SK-MEL-5 (cell line): ENCODE measurements at regions not wholly inside any gene's neighbourhood (a gene's known extent, or its start where the extent isn't known, plus 50 kb on each side); places are given as distances from the start of the nearest gene placed in this dataset.
"Not testable (repeated sequence)": the region's sequence is repeated elsewhere in the genome, so short reads cannot be mapped to it uniquely, and the experiment has no call there.

Source experiments
- DNase-seq: peaks from one replicate; pipeline ENCODE4 v3.0.0-alpha.2; 2016; ENCODE audit warnings: low read depth, low spot score
- in situ Hi-C: cut with HindIII; loops from 2 replicates; pipeline ENCODE4 v1.10.0; 2016; ENCODE audit warnings: low sequenced_read_pairs, high pct_unique_total_duplicates, low pct_unique_long_range_greater_than_20kb

DNA sequence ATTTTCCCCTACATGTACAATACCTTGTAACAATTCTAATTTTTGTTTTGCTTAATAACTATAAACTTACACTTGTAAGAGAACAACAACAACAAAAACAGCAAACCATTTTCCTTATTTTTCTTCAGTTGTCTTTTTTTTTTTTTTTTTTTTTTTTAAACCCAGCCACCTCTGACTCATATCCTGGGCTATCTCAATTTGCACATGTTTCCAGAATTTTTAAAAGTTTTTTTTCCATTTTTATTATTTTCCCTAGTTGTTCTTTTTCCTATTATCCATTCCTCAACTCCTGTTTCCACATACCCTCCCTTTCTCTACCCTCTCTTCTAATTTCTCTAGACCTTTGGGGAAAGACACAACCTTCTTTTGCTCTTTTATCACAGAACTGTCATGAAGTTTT, 112.5 kb downstream of the EFEMP1 start:
- in situ Hi-C loops = no loop called here
- DNase-seq = no peak

DNA sequence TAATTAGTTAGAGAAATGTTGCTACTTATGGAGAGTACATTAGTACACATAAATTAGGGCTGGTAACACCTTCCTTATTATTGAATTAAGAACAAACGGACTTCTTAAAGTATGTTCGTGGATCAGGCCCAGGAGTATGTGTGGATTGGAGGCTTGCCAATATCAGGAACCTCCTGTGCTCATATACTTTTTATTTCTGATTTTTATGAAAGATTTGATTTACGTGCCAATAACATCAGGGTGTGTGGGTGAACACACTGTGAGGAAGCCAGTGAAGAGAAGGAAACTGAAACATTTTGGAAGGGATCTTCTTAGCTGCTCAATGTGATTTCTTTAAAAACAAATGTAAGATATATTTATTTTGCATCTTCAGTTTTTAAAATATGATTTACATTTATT, 113.0 kb downstream of the EFEMP1 start:
- in situ Hi-C loops = no loop called here
- DNase-seq = no peak

DNA sequence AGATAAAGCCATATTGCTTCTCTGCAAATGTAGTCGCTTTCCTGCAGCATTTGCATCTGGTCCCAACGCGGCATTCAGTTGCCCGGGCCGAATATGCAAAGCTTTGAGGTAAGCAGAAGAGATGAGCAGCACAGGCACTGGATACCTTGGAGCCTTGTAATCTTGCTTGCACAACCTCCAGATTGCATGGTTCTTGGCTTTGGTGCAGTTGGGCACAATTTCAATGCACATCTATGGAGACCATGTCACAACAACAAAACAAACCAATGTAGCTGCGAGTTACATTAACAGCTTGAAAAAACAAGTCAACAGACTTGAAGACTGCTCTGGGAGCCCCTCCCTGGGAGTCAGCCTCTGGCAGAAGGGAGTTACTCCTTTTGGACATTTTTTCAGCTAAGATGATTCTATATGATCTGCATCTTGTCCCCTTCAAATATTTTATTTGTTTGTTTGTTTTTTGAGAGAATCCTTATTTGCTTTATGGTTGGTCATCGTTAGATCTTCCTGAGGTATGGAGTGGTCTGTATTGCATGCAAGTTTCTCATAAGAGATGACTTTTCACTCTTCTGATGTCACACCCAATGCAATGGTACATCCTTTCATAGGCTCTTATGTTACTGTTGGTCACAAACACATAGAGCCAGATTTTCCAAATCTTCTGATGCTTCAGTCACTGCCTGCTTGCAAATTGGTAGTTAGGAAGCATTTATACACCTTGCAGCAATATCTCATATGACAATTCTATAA, 113.5 kb downstream of the EFEMP1 start:
- in situ Hi-C loops = no loop called here
- DNase-seq = no peak

DNA sequence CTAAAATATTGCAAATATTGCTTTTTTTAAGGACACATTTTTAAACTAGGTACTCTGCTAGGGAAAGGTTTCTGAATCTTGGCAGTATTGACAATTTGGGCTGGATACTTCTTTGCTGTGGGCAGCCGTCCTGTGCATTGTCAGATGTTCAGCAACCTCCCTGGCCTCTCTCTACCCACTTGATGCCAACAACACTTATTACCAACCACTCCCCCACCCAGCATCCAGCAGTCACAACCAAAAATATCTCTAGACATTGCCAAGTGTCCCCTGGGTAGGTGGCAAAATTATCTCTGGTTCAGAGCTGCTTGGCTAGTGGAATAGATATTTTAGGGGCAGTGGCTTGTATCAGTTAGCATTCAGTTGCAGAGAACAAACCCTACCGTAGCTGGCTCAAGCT, 114.3 kb upstream of the PNPT1 start:
- in situ Hi-C loops = no loop called here
- no peak for DNase-seq

DNA sequence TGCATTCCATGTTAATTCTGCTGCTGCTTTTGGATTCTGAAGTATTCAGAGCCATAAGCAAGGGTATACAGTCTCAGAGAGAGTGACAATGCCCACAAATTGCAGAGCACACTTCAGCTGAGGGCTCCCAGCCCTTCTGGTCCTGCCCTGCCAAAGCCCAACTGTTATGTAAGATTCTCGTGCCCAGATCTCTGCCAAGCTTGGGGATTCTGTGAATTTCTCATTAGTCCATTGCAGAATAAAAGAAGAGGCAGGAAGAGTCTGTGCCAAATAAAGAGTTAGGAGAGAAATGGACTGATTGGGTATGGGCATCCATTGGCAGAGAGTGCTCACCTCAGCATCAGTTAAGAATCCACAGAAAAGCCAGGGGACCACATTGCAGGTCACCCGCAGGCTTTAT, 112.0 kb upstream of the PNPT1 start:
- in situ Hi-C loops = no loop called here
- DNase-seq = no peak

DNA sequence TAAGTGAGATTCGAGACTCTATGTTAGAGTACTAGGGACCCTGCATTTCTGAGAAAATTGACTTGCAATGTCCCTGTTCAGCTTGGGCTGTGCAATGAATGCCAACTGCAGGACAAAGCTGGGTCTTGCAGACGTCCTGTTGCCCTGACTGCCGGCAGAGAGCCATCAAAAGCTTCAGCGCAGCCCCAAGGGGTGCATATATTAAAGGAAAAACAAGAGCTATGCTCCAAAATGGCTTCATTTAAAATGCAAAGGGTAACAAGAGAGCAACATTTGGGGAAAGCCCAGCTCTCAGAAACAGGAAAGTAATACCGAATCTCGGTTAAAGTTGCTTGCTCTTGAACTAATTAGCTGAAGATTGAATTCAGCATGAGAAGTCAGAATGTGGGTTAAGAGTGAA, 110.9 kb upstream of the PNPT1 start:
- in situ Hi-C loops = no loop called here
- DNase-seq = no peak

DNA sequence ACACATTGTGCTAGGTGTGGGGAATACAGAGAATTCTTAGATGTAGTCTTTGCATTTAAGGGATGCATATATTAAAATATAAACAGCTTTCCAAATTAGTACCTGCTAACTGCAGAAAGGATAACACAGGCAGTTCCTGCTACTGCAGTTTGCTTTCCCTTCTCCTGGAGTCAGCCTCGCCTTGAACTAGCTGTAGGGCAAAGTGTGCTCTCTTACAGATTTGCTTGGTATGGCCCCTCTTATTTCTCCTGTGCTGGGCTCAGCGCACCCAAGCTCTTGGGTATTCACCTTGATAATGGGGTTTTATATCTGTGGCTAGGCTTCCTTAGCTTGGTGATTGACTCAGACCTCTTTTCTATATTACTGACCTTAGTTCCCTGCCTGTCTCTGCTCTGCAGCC, 108.4 kb upstream of the PNPT1 start:
- in situ Hi-C loops = no loop called here
- DNase-seq = no peak

DNA sequence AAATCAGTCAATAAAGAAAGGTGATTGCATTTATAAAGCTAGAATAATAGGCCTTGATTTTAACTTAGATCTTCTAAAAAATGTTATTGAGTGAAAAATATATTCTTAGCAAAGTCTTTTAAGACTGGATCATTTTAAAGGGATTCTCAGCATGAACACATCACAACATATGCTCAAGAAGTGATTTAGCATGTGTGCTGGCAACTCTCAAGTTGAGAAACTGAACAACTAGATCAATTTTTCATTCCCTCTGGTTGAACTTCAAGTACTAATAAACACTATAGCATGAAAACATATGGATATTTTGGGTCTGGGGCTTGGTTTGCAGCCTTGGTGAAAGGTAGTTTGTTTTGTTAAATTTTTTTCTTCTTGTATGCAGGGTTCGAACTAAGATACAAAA, 107.8 kb upstream of the PNPT1 start:
- in situ Hi-C loops = no loop called here
- no peak for DNase-seq

DNA sequence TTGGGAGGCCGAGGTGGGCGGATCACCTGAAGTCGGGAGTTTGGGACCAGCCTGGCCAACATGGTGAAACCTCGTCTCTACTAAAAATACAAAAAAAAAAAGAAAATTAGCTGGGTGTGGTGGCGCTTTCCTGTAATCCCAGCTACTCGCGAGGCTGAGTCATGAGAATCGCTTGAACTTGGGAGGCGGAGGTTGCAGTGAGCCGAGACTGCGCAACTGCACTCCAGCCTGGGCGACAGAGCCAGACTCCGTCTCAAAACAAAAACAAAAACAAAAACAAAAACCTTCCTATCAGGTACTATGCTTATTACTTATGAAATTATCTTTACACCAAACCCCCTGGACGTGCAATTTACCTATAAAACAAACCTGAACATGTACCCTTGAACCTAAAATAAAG, 106.0 kb upstream of the PNPT1 start:
- in situ Hi-C loops, DNase-seq: not testable (repeated sequence)

DNA sequence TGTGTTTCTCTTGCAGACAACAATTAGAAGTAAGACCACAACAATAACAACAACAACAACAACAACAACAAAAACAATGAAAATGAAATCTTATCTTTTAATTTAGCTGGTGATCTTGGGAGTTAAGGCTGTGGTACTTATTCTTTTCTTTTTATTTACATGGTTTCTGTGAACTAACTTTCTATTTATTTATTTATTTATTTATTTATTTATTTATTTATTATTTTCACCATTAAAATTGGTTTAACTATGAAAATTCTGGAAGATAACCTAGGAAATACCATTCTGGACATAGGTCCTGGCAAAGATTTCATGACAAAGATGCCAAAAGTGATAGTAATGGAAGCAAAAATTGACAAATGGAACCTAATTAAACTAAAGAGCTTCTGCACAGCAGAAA, 102.5 kb upstream of the PNPT1 start:
- in situ Hi-C loops = no loop called here
- DNase-seq = no peak

DNA sequence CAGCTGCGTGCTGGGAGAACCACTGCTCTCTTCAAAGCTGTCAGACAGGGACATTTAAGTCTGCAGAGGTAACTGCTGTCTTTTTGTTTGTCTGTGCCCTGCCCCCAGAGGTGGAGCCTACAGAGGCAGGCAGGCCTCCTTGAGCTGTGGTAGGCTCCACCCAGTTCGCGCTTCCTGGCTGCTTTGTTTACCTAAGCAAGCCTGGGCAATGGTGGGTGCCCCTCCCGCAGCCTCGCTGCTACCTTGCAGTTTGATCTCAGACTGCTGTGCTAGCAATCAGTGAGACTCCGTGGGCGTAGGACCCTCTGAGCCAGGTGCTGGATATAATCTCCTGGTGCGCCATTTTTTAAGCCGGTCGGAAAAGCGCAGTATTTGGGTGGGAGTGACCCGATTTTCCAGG, 100.0 kb upstream of the PNPT1 start:
- in situ Hi-C loops = not testable (repeated sequence)

DNA sequence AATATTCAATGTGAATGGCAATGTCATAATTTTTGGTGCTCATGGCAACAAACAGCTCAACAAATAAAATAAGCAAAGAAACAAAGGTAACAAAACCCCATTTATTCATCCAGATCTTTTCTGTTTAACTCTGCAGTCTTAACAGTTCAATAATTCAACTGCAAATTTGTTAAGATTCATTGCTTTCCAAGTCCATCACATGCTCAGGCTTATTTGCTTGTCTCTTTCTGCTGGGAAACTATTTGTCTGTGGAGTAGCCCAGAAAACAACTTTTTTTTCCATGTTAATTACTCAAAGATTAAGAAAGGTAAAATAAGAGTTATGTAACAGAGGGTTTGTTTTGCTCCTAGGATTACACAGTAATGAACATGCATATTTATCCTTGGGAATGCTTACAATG, 92.6 kb upstream of the PNPT1 start:
- DNase-seq = no peak
- in situ Hi-C loops = no loop called here

More for the DNA sequence above, 100.0 kb upstream of the PNPT1 start:
- DNase-seq = not testable (repeated sequence)

DNA sequence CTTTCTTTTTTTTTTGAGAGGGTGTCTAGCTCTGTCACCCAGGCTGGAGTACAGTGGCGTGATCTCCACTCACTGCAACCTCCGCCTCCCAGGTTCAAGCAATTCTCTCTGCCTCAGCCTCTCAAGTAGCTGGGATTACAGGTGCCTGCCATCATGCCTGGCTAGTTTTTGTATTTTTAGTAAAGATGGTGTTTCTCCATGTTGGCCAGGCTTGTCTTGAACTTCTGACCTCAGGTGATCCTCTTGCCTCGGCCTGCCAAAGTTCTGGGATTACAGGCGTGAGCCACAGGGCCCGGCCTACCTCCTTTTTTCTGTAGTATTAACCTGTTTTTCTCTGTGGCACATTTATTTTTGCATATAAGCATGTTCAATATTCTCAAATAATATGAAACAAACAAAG, 90.1 kb upstream of the PNPT1 start:
- DNase-seq, in situ Hi-C loops: not testable (repeated sequence)

DNA sequence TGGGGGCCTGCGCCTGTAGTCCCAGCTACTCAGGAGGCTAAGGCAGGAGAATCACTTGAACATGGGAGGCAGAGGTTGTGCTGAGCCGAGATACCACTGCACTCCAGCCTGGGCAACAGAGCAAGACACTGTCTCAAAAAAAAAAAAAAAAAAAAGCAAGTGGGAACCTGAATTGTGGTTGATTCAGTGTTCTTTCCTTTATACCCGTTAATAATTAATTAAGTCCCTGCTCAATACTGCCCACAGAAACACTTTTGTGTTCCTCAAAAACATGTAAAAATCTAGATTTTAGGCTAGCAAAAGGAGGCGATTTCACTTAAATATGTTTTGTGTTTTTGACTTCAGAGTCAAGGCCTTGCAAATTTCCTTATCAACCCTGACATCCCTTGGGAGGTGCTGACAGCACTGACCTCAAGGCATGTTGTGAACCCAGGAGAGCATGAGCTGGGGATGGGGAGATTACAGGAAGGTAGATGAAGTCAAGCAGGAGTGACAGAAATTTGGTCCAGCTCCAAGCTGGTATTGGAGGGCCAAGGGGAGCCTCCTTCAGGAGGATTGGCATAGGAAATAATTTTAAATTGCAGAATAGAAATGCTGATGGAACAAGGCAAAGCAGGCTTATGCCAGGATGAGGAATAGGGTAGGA, 89.0 kb upstream of the PNPT1 start:
- no peak for DNase-seq
- in situ Hi-C loops = no loop called here

DNA sequence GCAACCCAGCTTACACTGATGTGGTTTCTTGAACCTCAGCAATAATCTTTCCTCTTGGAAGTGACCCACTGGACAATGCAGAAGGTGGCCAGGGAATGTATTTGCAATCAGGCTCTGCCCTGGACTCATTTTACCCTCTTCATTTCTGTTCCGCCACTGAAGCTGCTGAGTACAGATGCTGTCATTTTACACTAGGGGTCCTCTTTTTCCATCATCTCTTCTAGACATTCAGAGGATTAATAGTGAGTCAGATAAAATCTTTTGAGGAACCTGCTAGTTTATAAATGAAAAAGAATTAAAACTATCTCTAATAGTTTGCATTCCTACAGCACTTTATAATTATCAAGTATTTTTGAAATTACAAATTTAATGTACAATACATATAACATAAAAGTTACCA, 87.9 kb upstream of the PNPT1 start:
- in situ Hi-C loops = no loop called here
- no peak for DNase-seq

DNA sequence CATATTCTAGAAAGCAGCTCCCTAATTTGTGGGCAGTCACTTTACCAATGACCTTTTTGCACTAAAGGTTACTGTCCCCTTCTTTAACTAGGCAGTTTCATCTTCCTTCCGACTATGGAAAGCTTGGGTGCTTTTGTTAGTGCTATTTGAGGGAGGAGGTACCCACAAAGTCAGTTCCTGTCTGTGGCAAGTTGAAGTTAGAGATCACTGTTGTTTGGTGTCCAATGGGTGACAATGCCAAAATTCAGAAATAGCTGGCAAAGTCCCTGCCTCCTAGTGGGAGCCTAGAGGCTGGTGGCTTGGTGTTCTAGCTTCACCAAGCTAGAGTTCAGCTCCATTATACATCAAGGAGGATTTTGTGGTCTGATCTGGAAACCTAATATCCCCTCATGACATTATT, 87.1 kb upstream of the PNPT1 start:
- no peak for DNase-seq
- in situ Hi-C loops = no loop called here

DNA sequence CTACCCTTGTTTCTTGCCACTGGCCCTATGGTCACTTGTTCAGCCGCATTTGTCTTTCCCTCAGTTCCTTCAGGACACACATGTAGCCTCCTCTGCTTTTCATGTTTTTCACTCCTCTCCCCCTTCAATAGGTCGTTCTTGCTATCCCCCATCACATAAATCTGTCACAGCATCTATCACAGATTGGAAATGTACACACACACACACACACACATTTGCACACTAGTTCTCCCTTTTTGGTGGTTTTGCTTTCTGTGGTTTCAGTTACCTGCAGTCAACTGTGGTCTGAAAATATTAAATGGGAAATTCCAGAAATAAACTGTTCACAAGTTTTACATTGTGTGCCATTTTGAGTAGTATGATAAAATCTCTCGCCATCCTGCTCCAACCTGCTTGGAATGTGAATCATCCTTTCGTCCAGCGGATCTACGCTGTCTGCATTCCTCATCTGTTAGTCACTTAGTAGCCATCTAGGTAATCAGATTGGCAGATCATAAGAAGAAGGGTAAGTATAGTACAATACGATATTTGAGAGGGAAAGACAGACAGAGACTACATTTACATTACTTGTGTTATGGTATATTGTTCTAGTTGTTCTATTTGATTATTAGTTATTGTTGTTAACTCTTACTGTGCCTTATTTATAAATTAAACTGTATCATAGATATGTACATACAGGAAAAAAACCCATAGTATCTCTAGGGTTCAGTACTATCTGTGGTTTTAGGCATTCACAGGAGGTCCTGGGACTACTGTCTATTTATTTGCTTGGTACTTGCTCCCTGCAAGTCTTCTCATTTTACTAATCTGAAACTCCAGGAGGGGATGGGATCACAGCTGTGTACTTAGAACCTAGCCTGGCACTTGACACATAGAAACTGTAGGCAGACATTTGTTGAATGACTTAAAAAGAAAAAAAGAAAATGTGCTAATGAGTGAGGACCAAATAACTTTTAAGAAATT, 86.1 kb upstream of the PNPT1 start:
- in situ Hi-C loops = no loop called here
- DNase-seq = no peak

DNA sequence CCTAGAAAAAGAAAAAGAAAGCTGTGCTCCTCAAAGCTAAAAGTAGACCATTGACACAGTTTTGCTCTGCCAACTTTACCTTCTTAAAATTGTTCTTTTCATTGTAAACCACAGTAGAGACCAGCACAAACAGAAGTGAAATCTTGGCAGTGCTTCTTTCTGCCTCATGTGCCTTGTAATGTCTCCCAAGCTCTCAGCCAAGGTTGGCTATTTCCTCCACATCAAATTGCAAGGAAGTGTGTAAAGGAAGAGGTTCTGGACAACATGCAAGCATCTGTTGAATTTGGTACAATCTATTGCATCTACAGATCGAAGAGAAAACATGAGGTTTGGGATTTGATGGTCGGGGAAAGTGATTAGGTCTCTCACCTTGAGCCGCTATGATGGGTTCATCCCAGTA, 83.3 kb upstream of the PNPT1 start:
- in situ Hi-C loops = no loop called here

More for the DNA sequence above, 83.3 kb upstream of the PNPT1 start:
- no peak for DNase-seq
